K562 (cell line): ENCODE measurements at regions not wholly inside any gene's neighbourhood (a gene's known extent, or its start where the extent isn't known, plus 50 kb on each side); places are given as distances from the start of the nearest gene placed in this dataset.

Experiments
- ATAC-seq: fragments of 200-7000 bp; cut with Tn5 transposase; 3 replicates; pipeline ENCODE4 v1.9.1; 2020; ENCODE audit warnings: moderate library complexity
- BruUV-seq: library from RNA; stranded (reverse); fragments of 400-500 nt; replicated peaks from 2 replicates; lab custom pipeline; 2021; lab: Mats Ljungman, UMichigan
- CTCF ChIA-PET: fragments of 300-600 bp; formaldehyde crosslinking; extraction: SDS; loops from one replicate; lab custom pipeline; 2021; ENCODE audit warnings: low intra/inter-chr PET ratio; lab: Yijun Ruan, JAX
- POLR2A ChIA-PET: fragments of 300-600, 350-650 bp; sonication (Branson Sonifier 250); formaldehyde crosslinking; extraction: SDS; loops from one replicate; lab custom pipeline; 2021; ENCODE audit warnings: antibody characterized with exemption, inconsistent platforms; lab: Yijun Ruan, JAX
- DNase-seq, 4 experiments: peaks; one replicate each; pipeline versions ENCODE4 v3.0.0 to v3.0.0-alpha.2; 2011 to 2018; ENCODE audit warnings: low spot score in 3 of 4, mixed read lengths in 3 of 4; ENCODE audit errors: extremely low read depth in 1 of 4
- FAIRE-seq: peaks from 2 replicates; lab custom pipeline; 2011; peaks lifted over from hg19 to GRCh38; lab: Jason Lieb, UNC
- H2AFZ ChIP-seq: 2 replicates; pipeline ENCODE4 v1.6.0; 2011; ENCODE audit warnings: low read depth, low read length, control low read depth, inconsistent platforms
- H3K27ac ChIP-seq: fragments of 200-600 bp; 3 replicates; pipeline ENCODE4 v1.8.0; 2011; ENCODE audit warnings: low read depth, mild to moderate bottlenecking, control low read depth, inconsistent platforms, low read length, moderate library complexity, mixed read lengths; ENCODE audit errors: extremely low read depth
- H3K27me3 ChIP-seq, 2 experiments: fragments of 300-600 bp in 1 of 2; 2 replicates in 1 of 2; 3 replicates in 1 of 2; pipeline versions ENCODE4 v1.6.0 to v1.8.0; 2011; ENCODE audit warnings: inconsistent platforms in 2 of 2, low read length in 2 of 2, mild to moderate bottlenecking in 1 of 2, mixed read lengths in 1 of 2, moderate library complexity in 1 of 2; ENCODE audit not compliant: control insufficient read depth in 2 of 2, insufficient read depth in 2 of 2
- H3K36me3 ChIP-seq: fragments of 300-600 bp; 3 replicates; pipeline ENCODE4 v1.8.0; 2011; ENCODE audit warnings: mild to moderate bottlenecking, low read length, inconsistent platforms; ENCODE audit not compliant: control insufficient read depth, insufficient read depth
- H3K4me1 ChIP-seq, 2 experiments: fragments of 200-600 bp in 1 of 2; replicated peaks in 1 of 2; 2 replicates in 1 of 2; 3 replicates in 1 of 2; pipeline versions ENCODE4 v1.5.1 to v1.8.0; 2011; ENCODE audit warnings: inconsistent platforms in 2 of 2, low read length in 2 of 2, mild to moderate bottlenecking in 1 of 2, mixed read lengths in 1 of 2, moderate library complexity in 1 of 2; ENCODE audit not compliant: control insufficient read depth in 2 of 2, insufficient read depth in 2 of 2
- H3K4me2 ChIP-seq: 2 replicates; pipeline ENCODE4 v1.6.1; 2011; ENCODE audit warnings: low read length, control low read depth, inconsistent platforms, mixed read lengths; ENCODE audit not compliant: insufficient read depth
- H3K4me3 ChIP-seq: fragments of 200-600 bp; sonication (generic), shearing (Covaris generic); 2 replicates; pipeline ENCODE4 v1.5.1; 2016; ENCODE audit warnings: control low read depth, inconsistent platforms
- H3K79me2 ChIP-seq: fragments of 200-600 bp; 3 replicates; pipeline ENCODE4 v1.8.0; 2011; ENCODE audit warnings: low read length, inconsistent platforms; ENCODE audit not compliant: control insufficient read depth, insufficient read depth
- H3K9ac ChIP-seq, 2 experiments: 2 replicates each; pipeline versions ENCODE4 v1.6.0 to v1.6.1; 2011; ENCODE audit warnings: low read depth in 2 of 2, low read length in 2 of 2, control low read depth in 1 of 2, inconsistent platforms in 1 of 2, mild to moderate bottlenecking in 1 of 2, mixed read lengths in 1 of 2; ENCODE audit not compliant: insufficient read depth in 1 of 2
- H3K9me1 ChIP-seq: one replicate; pipeline ENCODE4 v1.6.0; 2011; ENCODE audit warnings: inconsistent platforms, mild to moderate bottlenecking, low read length, moderate library complexity; ENCODE audit not compliant: control insufficient read depth, insufficient read depth
- H3K9me3 ChIP-seq: replicated peaks from 2 replicates; pipeline ENCODE4 v1.5.1; 2011; ENCODE audit warnings: low read depth, low read length, inconsistent platforms; ENCODE audit not compliant: control insufficient read depth, insufficient read depth
- H4K20me1 ChIP-seq: replicated peaks from 2 replicates; pipeline ENCODE4 v1.6.1; 2011; ENCODE audit warnings: low read length, inconsistent platforms, mixed read lengths; ENCODE audit not compliant: control insufficient read depth, insufficient read depth
- CEBPG ChIP-seq, 3 experiments: fragments of 200-800 bp in 1 of 3; sonication (Bioruptor generic) in 1 of 3; sonication (generic) in 1 of 3; formaldehyde crosslinking in 1 of 3; IDR thresholded peaks in 2 of 3; conservative IDR thresholded peaks in 1 of 3; 2 replicates each; pipeline versions ENCODE4 v1.6.1 to v1.8.0; 2016 to 2022; ENCODE audit warnings: missing compliant biosample characterization in 2 of 3, missing genetic modification characterization in 2 of 3, mild to moderate bottlenecking in 1 of 3, missing genetic modification reagents in 1 of 3
- CHD2 ChIP-seq: IDR thresholded peaks from 2 replicates; pipeline ENCODE4 v1.6.1; 2011; ENCODE audit warnings: low read depth, low read length
- HEY1 ChIP-seq: fragments of 250-450 bp; sonication (Bioruptor Pico); IDR thresholded peaks from 2 replicates; pipeline ENCODE4 v1.5.0; 2020; ENCODE audit warnings: mild to moderate bottlenecking, moderate library complexity, borderline replicate concordance
- JUND ChIP-seq, 2 experiments: IDR thresholded peaks; 2 replicates in 1 of 2; 3 replicates in 1 of 2; pipeline ENCODE4 v1.6.1; 2011; ENCODE audit warnings: borderline replicate concordance in 2 of 2, low read depth in 2 of 2, low read length in 2 of 2, improper control_type of control experiment in 1 of 2, missing biosample characterization in 1 of 2, missing genetic modification characterization in 1 of 2, missing genetic modification reagents in 1 of 2
- KDM2B ChIP-seq: fragments of 250-450 bp; sonication (Bioruptor Pico); IDR thresholded peaks from 2 replicates; pipeline ENCODE4 v1.8.0; 2021; ENCODE audit warnings: mild to moderate bottlenecking, moderate library complexity
- MTA2 ChIP-seq: fragments of 450-650 bp; IDR thresholded peaks from 2 replicates; pipeline ENCODE4 v1.6.1; 2016; ENCODE audit warnings: low read depth
- PKNOX1 ChIP-seq: fragments of 450-650 bp; IDR thresholded peaks from 2 replicates; pipeline ENCODE4 v1.6.1; 2016
- PTRF ChIP-seq: fragments of 450-650 bp; IDR thresholded peaks from 2 replicates; pipeline ENCODE4 v1.6.1; 2016; ENCODE audit warnings: mild to moderate bottlenecking, missing genetic modification characterization, missing compliant biosample characterization
- PTTG1 ChIP-seq: fragments of 450-650 bp; IDR thresholded peaks from 2 replicates; pipeline ENCODE4 v1.6.1; 2016; ENCODE audit warnings: low read depth, mild to moderate bottlenecking, missing genetic modification characterization, missing compliant biosample characterization
- SUPT5H ChIP-seq: fragments of 450-650 bp; IDR thresholded peaks from 2 replicates; pipeline ENCODE4 v1.6.1; 2016
- TGIF2 ChIP-seq: sonication (generic); formaldehyde crosslinking; IDR thresholded peaks from 2 replicates; pipeline ENCODE4 v1.8.1; 2022; ENCODE audit warnings: mild to moderate bottlenecking, missing genetic modification reagents, moderate library complexity
- ZKSCAN1 ChIP-seq: fragments of 150-350 bp; IDR thresholded peaks from 2 replicates; pipeline ENCODE4 v1.6.1; 2016; ENCODE audit warnings: low read depth, low read length
- ZNF143 ChIP-seq: sonication (generic); formaldehyde crosslinking; IDR thresholded peaks from 2 replicates; pipeline ENCODE4 v1.9.0; 2022; ENCODE audit warnings: mild to moderate bottlenecking, missing genetic modification reagents
- ZNF23 ChIP-seq: fragments of 250-450 bp; sonication (Bioruptor Pico); IDR thresholded peaks from 2 replicates; pipeline ENCODE4 v1.4.0; 2020; ENCODE audit warnings: mild to moderate bottlenecking
- ZNF639 ChIP-seq, 2 experiments: fragments of 200-800 bp in 1 of 2; sonication (Bioruptor generic) in 1 of 2; sonication (generic) in 1 of 2; formaldehyde crosslinking in 1 of 2; IDR thresholded peaks in 1 of 2; conservative IDR thresholded peaks in 1 of 2; 2 replicates each; pipeline versions ENCODE4 v1.5.0 to v1.6.1; 2016 to 2020; ENCODE audit warnings: missing compliant biosample characterization in 1 of 2, missing genetic modification characterization in 1 of 2, missing genetic modification reagents in 1 of 2
- WGBS: fragments of 100-300 bp; shearing (Covaris generic); methylation state at CpG from one replicate; pipeline ENCODE4 v1.1.6; 2016; ENCODE audit warnings: low coverage, mixed read lengths; ENCODE audit not compliant: insufficient coverage; ENCODE audit errors: missing lambda C conversion rate; 5-methylcytosine and 5-hydroxymethylcytosine counted together
- in situ Hi-C: fragments of 300-500 bp; cut with MboI; formaldehyde crosslinking; loops from 4 replicates; pipeline ENCODE4 v1.15.0; 2018; ENCODE audit warnings: inconsistent platforms, mixed read lengths
- intact Hi-C: fragments of 100-400 bp; cut with micrococcal nuclease; formaldehyde crosslinking; loops from 2 replicates; pipeline ENCODE4 v1.14.2; 2022
- TF ChIP-seq, protein P1 (sequence below): sonication (generic); formaldehyde crosslinking; IDR thresholded peaks from 2 replicates; pipeline ENCODE4 v1.8.0; 2022; ENCODE audit warnings: mild to moderate bottlenecking, missing genetic modification reagents

DNA sequence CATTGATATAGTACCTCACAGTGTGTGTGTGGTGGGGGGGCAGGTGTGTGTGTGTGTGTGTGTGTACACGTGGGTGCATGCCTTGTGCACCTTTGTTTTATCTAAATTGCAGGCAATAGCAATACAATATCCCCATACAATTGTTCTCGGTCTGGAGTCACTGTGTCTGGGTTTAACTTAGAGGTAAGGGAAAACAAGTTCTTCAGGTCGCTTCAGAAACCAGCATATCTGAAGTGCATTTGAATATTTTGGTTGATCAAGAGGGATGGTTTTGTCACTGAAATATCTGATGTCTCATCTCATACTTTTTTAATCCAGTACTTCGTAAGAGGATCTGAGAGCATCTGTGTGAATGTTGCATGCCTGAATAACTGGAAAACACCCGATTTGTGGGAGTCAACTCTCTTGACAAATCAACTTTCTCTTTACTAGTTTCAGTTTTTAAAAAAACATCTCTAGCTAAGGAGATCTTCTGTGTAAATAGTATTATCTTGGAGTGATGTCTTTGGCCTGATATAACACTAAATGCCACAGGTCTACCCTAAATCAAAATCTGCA lies 206.8 kb upstream of the NR2F2 start:
- Histone ChIP-seq H3K4me1 (peaks cover 7 to 33% of the 10 kb centered on the region in 2 experiments), H3K27me3 (no peaks in the 10 kb centered on the region), H3K27ac (no peak overlapping the region), H2AFZ (0 out of 2 replicates have a peak overlapping the region, but pooled peaks have one; percentile 70), H3K4me2 (no peak overlapping the region), H4K20me1 (no peaks in the 10 kb centered on the region), H3K9ac (no peak overlapping the region), H3K4me3 (no peak overlapping the region), H3K9me1 (no peaks in the 10 kb centered on the region), H3K36me3 (peaks cover 31% of the 10 kb centered on the region; the same call in 2 of the 3 replicates), H3K9me3 (no peaks in the 10 kb centered on the region), H3K79me2 (no peaks in the 10 kb centered on the region)
- POLR2A ChIA-PET = interaction anchor here (0.6 to 1.7 kb wide), 2 partner anchors 203 to 732 kb away, joined by 3 to 5 read pairs; no protein-coding TSS in a partner anchor
- no peak for FAIRE-seq
- intact Hi-C loops = no loop called here
- no peak for DNase-seq
- WGBS = 81% methylated on average over 5 of the region's 5 CpGs
- no TSS peak for BruUV-seq
- CTCF ChIA-PET = no interaction called here
- TF ChIP-seq SUPT5H = no peak
- TF ChIP-seq, protein P1, sequence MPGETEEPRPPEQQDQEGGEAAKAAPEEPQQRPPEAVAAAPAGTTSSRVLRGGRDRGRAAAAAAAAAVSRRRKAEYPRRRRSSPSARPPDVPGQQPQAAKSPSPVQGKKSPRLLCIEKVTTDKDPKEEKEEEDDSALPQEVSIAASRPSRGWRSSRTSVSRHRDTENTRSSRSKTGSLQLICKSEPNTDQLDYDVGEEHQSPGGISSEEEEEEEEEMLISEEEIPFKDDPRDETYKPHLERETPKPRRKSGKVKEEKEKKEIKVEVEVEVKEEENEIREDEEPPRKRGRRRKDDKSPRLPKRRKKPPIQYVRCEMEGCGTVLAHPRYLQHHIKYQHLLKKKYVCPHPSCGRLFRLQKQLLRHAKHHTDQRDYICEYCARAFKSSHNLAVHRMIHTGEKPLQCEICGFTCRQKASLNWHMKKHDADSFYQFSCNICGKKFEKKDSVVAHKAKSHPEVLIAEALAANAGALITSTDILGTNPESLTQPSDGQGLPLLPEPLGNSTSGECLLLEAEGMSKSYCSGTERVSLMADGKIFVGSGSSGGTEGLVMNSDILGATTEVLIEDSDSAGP (CRISPR knock-in tag) = no peak
- TF ChIP-seq ZNF143 = no peak
- TF ChIP-seq MTA2 = no peak
- no peak for TF ChIP-seq ZNF23 (CRISPR knock-in tag)
- TF ChIP-seq CEBPG (CRISPR knock-in tag; IDR thresholded peaks at IDR 0.05) = no peak
- TF ChIP-seq CEBPG (tag; conservative IDR thresholded peaks at IDR 0.05 in 1 of 2, IDR thresholded peaks at IDR 0.05 in 1 of 2) = no peak
- no peak for TF ChIP-seq HEY1 (CRISPR knock-in tag)
- TF ChIP-seq PKNOX1 = no peak
- no peak for TF ChIP-seq ZKSCAN1
- TF ChIP-seq KDM2B (CRISPR knock-in tag) = no peak
- TF ChIP-seq TGIF2 (CRISPR knock-in tag) = no peak
- no peak for TF ChIP-seq PTTG1 (tag)
- no peak for TF ChIP-seq ZNF639 (CRISPR knock-in tag; conservative IDR thresholded peaks at IDR 0.05 in 1 of 2, IDR thresholded peaks at IDR 0.05 in 1 of 2)
- no peak for TF ChIP-seq JUND (IDR thresholded peaks at IDR 0.05; ENCODE audit: borderline replicate concordance, low read depth, low read length)
- no peak for TF ChIP-seq JUND (tag; IDR thresholded peaks at IDR 0.05; ENCODE audit: borderline replicate concordance, low read depth, low read length)
- TF ChIP-seq CHD2 = no peak
- TF ChIP-seq PTRF (tag) = no peak
- in situ Hi-C loops = no loop called here
- ATAC-seq = no peak
